ENCODE measurements at regions not wholly inside any gene's neighbourhood (a gene's known extent, or its start where the extent isn't known, plus 50 kb on each side); places are given as distances from the start of the nearest gene placed in this dataset.
"Not testable (repeated sequence)": the region's sequence is repeated elsewhere in the genome, so short reads cannot be mapped to it uniquely, and the experiment has no call there.

DNA sequence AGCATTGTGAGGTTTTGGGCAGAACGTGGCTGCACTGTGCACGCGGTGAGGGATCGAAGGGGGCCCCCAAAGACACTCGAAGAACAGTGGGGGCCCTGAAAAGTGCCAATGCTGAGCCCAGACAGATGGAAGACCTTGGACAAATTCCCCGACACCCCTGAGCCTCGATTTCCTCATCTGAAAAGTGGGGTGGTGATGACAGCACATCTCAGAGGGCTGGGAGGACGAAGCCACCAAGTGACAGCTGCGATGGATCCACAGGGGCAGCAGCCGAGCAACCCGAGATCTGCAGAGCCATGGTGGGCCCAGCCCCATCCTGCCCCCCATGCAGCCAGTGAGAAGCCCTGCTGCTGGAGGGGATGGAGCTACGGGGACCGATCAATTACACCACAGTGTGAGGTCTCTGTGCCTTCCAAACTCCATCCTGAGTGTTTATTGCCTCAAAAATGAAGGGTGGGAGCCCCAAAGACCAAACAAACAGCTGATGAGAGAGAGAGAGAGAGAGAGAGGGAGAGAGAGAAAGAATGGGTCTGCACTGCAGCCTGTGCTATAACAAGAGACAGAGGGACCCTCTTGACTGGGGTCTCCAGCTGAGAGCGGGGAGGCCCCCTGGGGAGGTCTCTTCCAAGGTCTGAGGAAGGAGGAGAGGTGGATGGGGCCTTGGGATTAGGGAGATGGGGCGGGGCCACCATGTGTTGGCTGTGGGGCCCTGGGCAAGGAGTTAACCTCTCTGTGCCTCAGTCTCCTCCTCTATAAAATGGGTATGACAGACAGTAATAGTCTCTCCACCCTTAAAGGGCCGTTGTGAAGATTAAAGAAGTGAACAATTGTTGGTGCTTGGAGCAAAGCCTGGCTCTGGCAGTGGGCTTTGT, 134.4 kb upstream of the IER5L start:
- DNase-seq (ENCODE audit: low spot score), result no peak

DNA sequence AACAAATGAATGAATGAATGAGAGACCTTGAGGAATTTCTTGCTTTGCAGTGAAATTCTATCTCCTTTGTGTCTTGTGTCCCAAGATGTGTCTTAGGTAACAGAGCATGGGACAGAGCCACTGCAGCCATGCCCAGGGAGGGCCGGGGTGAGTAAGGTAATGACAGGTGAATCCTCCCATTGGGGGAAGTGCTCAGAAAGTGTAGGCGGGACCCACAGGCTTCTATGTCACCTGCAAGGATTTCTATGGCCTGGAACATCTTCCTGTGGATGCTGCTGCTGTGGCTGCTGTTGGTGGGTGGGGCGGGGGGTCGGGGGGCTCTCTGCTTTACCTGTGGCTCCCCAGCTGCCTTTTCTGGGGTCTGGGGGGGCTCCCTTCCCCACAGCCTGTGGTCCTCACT, 133.6 kb upstream of the IER5L start:
- no peak for DNase-seq (ENCODE audit: low spot score)

DNA sequence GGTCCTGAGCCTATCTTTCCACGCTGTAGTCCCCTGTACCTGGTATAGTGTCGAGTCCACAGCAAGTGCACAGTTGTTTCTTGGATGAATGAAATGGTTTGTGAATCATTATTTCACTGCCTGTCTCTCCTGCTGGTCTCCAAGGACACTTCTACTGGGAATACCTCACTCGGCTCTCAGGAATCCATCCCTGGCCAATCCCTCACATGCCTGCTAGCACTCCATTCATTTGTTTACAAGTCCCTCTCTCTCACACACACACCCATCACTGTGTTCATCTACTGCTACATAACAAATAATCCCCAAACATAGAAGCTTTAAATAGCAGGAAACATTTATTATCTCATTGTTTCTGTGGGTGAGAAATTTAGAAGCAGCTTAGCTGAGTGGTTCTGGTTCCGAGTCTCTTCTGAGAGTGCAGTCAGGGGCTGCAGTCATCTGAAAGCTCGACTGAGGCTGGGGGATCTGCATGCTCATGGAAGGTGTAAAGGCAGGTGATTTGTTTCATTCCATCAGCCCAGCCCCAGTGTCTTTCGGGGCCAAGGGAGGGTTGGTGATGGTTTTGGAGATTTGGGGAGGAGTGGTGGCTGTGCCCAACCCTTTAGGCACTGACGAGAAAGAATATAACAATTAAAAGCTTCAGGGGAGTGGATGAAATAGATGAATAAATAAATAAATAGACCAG, 132.7 kb upstream of the IER5L start:
- DNase-seq (ENCODE audit: low spot score), result no peak

DNA sequence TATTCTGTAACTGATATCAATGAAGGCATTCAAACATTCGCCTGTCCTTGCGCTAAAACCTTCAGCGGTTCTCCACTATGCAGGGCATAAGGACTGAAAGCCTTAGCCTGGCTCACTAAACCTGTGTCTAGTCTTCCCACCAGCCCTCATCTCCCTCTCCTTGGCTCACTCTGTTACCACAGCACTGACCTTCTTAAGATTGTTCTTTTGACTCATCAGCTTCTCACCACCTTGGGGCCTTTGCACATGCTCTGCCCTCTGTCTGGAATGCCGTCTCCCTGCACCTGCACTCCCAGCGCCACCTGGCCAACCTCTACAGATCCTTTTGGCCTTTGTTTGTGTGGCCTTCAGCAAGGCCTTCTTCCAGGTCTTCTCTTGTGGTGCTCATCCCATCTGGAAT, 131.8 kb upstream of the IER5L start:
- DNase-seq (ENCODE audit: low spot score), result no peak

DNA sequence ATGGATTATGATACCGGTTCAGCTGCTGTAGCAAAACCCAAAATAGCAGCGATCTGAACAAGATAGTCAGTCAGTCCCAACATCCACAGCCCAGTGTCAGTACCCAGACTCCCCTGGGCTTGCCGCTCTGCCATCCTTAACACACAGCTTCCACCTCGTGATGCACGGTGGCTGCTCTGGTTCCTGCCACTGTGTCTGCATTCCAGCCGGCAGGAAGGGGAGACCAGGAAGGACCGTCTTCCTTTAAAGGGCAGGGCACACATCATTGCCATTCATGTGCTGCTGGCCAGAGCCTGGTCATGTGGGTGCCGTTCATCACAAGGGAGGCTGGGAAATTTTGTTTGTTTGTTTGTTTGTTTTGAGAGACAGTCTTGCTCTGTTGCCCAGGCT, 131.0 kb upstream of the IER5L start:
- no peak for DNase-seq (ENCODE audit: low spot score)

DNA sequence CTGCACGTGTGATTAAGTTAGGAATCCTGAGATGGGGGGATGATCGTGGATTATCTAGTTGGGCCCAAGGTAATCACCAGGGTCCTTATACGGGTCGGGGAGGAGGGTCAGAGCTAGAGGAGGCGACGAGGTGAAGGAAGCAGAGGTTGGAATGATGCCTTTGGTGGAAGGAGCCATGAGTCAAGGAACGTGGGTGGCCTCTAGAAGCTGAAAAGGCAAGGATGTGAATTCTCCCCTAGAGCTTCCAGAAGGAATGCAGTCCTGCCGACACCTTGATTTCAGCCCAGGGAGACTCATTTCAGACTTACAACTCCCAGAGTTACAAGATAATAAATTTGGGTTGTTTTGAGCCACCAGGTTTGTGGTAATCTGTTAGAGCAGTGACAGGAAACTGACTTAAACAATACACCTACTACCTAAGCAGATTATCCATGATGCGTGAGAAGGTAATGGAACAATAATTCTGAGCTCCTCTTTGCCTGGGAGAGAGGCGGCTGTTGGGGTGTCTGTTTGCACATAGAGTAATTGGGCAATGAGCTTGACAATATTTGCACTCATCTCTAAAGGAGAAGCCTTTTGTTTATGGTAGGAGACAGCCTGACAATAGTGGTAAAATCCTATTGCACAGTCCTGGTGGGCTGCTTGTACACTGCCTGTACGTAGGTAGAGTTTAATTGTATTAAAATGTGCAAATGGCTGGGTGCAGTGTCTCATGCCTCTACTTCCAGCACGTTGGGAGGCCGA, 129.3 kb upstream of the IER5L start:
- no peak for DNase-seq (ENCODE audit: low spot score)

DNA sequence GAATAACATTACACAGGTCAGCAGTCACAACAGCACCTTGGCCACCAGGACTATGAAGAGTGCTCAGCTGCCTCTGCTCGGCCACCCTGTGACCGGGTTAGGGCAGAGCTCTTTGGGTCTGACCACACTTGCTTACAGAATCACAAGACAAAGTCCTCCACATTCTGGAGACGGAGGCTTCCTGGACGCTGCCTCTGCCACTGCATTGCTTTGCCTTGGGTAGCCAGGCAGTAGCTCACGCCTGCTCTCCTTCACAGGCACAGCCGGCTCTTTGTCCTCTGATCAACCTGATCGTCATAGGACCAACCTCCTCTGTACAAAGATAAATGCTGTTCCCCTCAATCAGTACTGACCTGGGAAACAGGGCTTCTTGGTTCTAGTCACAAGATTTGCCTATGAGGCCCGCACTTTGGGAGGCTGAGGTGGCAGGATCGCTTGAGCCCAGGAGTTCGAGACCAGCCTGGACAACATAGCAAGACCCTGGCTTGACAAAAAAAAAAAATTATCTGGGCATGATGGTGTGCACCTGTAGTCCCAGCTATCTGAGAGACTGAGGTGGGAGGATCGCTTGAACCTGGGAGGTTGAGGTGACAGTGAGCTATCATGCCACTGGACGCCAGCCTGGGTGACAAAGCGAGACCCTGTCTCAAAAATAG, 128.4 kb upstream of the IER5L start:
- DNase-seq (ENCODE audit: low spot score), result no peak

DNA sequence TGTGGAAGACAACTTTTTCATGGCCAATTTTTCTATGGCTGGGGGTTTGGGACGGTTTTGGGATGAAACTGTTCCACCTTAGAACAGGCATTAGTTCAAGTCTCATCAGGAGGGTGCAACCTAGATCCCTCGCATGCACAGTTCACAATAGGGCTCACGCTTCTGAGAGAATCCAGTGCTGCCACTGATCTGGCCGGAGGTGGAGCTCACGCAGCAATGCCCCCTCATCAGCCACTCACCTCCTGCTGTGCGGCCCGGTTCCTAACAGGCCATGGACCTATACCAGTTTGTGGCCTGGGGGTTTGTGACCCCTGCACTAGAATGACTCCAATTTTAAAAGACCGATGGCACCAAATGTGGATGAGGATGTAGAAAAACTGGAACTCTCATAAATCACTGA, 127.2 kb upstream of the IER5L start:
- DNase-seq (ENCODE audit: low spot score), result no peak

DNA sequence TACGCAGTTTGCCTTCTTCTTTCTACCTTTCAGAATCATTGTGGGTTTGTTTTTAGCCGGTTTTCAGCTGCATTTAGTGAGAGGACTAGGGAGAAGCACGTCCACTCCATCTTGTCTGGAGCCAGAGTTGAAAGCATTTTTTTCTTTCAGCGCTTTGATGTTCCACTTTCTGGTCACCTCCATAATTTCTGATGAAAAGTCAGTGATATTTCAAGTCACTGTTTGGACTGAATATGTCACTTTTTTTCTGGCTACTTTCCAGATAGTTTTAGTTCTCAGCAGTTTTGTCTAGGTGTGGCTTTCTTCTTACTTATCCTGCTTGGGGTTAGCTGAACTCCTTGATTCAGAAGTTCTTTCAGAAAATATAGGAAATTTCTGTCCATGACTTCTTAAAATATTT, 123.9 kb upstream of the IER5L start:
- DNase-seq (ENCODE audit: low spot score), result no peak

DNA sequence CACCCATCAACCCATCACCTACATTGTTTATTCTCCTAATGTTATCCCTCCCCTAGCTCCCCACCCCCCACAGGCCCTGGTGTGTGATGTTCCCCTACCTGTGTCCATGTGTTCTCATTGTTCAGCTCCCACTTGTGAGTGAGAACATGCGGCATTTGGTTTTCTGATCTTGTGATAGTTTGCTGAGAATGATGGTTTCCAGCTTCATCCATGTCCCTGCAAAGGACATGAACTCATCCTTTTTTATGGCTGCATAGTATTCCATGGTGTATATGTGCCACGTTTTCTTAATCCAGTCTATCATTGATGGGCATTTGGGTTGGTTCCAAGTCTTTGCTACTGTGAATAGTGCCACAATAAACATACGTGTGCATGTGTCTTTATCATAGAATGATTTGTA, 118.1 kb upstream of the IER5L start:
- not testable (repeated sequence) for DNase-seq (ENCODE audit: low spot score)

DNA sequence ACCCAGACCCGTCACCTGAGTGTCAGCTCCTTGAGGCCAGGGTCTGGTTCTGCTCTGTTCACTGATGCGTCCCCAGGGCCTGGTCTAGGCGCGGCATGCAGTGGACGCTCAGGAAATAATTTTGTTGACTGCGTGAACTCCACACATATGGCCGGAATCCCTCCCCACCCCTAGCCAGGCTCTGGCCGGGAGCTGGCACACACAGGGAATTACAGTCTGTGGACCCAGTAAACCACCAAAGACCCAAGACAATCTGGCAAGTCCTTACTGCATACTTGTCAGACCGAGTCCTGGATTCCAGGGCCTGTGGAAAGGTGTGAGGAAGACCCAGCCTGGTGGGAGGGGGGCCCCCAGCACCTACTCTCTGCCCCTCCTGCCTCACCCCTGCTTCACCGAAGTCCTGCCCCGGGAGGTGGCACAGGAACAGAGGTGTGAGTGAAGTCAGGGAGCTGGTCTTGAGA, 113.0 kb upstream of the IER5L start:
- no peak for DNase-seq (ENCODE audit: low spot score)

DNA sequence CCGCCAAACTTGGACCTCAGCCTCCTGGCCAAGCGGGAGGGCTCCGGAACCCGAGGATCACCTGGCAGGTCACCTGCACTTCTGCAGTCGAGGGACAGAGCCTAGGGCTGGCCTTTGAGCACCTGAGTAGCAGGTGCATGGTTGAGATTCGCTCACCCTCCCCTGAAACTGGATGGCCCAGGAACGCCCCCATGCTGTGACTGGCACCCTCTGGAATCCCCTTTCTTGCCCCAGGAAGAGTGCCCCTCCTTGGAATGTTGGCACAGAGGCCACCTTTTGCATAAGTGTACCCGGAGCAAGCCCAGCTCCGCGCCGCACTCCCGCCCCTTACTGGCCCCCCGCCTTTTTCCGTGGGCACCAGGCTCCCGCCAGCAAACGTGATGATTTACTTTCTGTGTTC, 112.5 kb upstream of the IER5L start:
- no peak for DNase-seq (ENCODE audit: low spot score)

DNA sequence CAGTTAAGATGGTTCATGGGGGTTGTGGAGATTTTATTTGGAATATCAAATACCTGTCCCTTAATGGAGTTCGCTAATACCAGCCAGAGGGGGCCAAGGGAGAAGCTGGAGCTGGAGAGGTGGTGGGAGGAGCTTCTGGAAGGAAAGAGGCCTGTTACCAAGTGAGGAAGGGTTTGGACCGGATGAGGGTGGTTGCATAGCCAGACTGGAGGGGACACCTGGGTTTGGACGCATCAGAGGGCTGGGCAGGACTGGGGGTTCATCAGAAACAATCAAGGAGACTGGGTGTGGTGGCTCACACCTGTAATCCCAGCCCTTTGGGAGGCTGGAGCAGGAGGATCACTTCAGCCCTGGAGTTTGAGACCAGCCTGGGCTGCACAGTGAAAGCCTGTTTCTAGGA, 111.8 kb upstream of the IER5L start:
- DNase-seq (ENCODE audit: low spot score), result no peak

DNA sequence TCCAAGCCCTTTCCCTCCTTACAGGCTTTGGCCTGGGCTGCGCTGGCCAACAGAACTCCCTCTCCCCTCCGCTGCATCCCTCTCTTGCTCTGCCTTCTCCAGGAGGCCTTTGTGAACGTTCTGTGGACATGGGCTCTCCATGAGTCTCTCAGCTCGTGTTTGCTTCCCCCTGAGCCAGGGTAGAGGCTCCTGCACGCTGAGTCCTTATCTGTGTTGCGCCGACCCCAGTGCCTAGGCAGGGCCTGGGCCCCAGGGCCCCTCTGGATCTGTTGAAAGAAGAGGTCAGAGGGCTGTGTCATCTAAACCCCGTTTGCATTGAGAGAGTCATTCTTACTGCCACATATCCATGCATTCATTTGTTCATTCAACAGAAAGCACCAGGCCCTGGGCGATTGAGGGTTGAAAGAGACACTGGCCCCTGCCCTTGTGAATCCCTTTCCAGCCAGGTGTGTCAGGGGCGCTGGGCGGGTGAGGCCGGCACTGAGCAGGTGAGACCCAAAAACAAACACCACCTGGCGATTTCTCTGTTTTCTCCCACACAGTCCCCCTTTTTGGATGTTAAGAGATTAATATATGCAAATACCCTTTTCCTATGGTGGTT, 111.2 kb upstream of the IER5L start:
- no peak for DNase-seq (ENCODE audit: low spot score)

DNA sequence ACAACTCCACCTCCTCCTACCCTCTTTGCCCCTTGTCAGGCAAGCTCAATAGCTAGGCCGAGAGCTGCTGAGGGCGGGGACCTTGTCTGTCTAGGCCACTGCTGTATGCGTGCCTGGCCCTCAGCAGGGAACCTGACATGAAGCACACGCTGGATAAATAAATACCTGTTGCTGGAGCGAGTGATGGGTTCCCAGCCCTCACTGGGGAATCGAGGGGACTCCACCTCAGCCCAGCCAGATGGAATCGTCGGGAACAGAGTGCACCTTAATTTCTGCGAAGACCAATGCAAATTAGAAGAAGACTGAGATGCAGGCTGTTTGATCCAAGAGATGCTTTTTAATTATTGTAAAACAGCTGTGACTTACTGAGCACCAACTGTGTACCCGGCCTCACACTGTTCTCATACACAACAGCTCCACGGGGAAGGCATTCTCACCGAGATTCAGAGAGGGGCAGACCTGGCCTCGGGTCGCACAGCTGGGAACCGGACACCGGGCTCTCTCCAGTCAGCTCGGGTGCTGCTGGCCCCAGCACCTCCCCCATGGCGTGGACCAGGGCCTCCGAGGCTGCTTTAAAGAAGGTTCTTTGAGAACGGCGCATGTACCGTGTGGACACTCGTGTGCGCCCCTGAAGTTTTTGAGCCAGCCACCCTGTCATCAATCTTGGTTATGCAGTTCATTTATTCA, 109.7 kb upstream of the IER5L start:
- DNase-seq (ENCODE audit: low spot score), result no peak

DNA sequence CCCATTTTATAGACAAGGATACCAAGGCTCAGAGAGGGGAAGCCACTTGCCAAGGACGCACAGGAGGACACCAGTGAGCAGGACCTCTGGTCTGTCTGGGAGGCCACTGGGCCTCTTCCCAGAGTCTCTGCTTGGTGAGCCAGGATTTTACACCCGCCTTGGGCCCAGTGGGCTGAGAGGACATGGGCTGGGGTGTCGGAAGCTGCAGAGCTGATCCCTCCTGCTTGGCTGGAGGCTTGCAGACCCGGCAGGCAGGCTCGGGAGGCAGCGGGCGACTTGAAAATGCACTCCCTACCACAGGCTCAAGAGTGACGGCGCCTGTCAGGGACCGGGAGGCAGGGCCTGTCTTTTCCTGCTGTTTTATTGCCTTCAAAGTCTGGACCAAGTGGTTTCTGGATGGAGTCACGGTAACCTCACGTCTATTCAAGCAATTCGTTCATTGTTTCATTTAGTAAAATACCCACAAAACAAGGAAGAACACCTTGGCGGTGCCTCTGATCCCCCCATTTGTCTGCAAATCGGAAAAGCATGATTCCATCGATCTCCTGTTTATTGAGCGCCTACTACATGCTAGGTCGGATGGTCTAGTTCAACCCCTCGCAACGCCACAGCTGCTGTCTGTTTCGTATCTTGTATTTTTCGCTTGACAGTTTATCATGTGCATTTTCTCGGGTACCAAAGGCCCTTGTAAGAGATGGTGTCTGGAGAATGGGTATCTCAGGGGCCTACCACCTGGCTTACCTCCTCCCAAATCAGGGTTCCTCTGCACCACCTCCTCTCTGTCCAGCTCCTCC, 108.1 kb upstream of the IER5L start:
- no peak for DNase-seq (ENCODE audit: low spot score)

DNA sequence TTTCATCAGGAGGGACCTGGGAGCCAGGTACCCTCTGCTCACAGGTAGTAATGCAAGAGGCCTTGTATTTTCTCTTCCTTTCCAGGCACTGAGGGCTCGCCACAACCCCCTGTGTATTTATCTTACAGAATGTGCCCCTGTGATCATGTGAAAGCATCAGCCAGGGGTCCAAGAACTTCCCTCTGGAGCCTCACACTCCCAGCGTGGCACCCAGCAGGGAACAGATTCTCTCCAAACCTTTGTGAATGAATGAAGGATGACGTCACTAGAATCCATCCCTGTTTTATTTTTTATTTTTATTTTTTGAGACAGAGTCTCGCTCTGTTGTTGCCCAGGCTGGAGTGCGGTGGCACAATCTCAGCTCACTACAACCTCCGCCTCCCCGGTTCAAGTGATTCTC, 107.3 kb upstream of the IER5L start:
- DNase-seq (ENCODE audit: low spot score), result no peak

DNA sequence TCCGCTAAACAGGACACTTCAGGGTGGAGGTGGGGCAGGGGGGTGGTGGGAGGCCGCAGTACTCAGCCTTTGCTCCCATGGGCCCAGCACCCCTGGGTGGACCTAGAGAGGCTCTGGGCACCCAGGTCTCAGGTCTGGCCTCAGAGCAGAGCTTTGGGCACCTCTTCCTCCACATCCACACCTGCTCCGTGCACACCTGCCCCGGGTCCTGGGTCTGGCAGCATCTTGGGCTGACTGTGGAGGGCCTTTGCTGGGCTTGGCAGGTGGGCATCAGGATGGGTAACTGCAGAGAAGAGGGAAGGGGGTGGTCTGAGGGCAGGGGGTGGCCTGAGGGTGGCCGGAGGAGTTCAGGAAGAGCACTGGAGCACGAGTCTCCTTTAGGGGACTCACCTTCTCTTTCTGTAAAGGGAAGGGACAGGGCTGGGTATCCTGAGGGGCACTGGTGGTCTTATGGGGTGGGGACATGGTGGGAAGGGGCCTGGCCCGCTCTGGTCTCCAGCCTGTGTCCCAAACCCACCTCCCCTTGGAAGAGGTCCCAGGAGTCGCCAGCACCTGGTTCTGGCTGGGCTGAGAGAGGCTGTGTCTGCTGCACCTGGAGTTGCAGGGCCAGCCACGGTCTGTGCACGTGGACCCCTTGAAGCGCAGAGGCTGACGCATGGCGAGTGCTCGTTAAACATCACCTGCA, 106.7 kb upstream of the IER5L start:
- DNase-seq (ENCODE audit: low spot score), result no peak

DNA sequence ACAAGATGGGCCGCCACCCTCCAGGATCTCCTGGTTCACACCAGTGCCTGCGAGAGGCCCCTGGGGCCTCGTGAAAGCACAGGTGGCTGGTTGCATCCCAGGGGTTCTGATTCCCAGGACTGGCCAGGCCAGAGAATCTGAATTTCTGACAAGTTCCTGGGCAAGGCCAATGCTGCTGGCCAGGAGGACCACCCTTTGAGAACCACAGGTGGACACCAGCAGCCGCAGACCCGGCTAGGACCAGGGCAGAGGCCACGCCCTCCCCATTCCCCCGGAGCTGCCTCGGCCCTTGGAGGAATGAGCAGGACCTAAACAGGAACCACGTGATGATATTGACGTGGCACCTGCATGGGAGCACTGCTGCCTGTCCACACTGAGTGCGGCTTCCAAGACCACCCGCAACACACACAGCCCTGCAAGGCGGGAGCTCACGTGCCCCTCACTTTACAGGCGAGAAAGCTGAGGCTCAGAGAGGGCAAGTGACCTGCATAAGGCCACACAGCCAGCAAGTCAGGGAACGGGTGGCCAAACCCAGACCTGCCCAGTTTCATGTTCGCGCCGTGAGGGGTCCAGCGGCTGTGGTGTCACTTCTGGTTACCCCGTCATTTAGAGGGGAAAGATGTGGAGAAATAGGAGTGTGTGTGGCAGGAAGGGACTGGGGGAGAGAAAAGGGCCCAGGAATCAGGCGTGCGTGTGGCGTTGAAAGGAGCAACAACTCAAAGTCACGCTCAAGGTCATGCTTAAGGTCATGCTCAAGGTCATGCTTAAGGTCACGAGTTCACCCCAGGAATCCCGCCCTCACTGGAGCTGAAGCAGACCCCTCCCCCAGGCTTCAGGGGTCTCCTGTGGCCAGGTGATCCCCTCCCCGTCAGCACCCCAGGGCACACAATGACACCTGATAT, 105.9 kb upstream of the IER5L start:
- DNase-seq (ENCODE audit: low spot score), result no peak

All from Ammon's horn (tissue), 1 donor.